A549 (cell line): ENCODE measurements at regions not wholly inside any gene's neighbourhood (a gene's known extent, or its start where the extent isn't known, plus 50 kb on each side); places are given as distances from the start of the nearest gene placed in this dataset.
A peak's percentile ranks its signal among the peaks of the same experiment; 100 is the strongest.

Source experiments
- ATAC-seq, 2 experiments: fragments of 200-7000 bp in 1 of 2; fragments of >200 bp in 1 of 2; cut with Nextera tagmentation in 1 of 2; cut with Tn5 transposase in 1 of 2; 3 replicates each; pipeline versions ENCODE4 v1.8.0 to v1.9.1; 2018 to 2020; ENCODE audit warnings: mild to moderate bottlenecking in 1 of 2, moderate library complexity in 1 of 2
- CTCF ChIA-PET: fragments of 300-600 bp; sonication (Branson Sonifier 250); formaldehyde crosslinking; extraction: SDS; loops from one replicate; lab custom pipeline; 2021; ENCODE audit warnings: antibody characterized with exemption, inconsistent platforms; lab: Yijun Ruan, JAX
- POLR2A ChIA-PET: fragments of 350-600 bp; formaldehyde crosslinking; extraction: SDS; loops from one replicate; lab custom pipeline; 2021; ENCODE audit warnings: antibody characterized with exemption, inconsistent platforms; lab: Yijun Ruan, JAX
- DNase-seq, 2 experiments: peaks; one replicate each; pipeline versions ENCODE4 v3.0.0 to v3.0.0-alpha.2; 2011 to 2016; ENCODE audit warnings: low read depth in 1 of 2, low spot score in 1 of 2
- FAIRE-seq: peaks from 2 replicates; lab custom pipeline; 2011; peaks lifted over from hg19 to GRCh38; lab: Jason Lieb, UNC
- H3K27ac ChIP-seq, 2 experiments: fragments of >200 bp; sonication (Bioruptor Twin); formaldehyde crosslinking; 3 replicates each; pipeline ENCODE4 v1.5.1; 2016 to 2017
- H3K4me1 ChIP-seq: fragments of >200 bp; sonication (Bioruptor Twin); formaldehyde crosslinking; 3 replicates; pipeline ENCODE4 v1.6.1; 2016
- H3K4me2 ChIP-seq: fragments of >200 bp; sonication (Bioruptor Twin); formaldehyde crosslinking; 3 replicates; pipeline ENCODE4 v1.6.1; 2016
- H3K4me3 ChIP-seq: fragments of >200 bp; sonication (Bioruptor Twin); formaldehyde crosslinking; 3 replicates; pipeline ENCODE4 v1.5.1; 2016
- H3K9me3 ChIP-seq: fragments of >200 bp; sonication (Bioruptor Twin); formaldehyde crosslinking; 3 replicates; pipeline ENCODE4 v1.6.1; 2016
- ATOH8 ChIP-seq: fragments of 250-450 bp; sonication (Bioruptor Pico); IDR thresholded peaks from 2 replicates; pipeline ENCODE4 v1.5.0; 2020; ENCODE audit warnings: low read depth, mild to moderate bottlenecking, moderate library complexity
- CEBPB ChIP-seq, 2 experiments: fragments of >200 bp in 1 of 2; sonication (Bioruptor Twin) in 1 of 2; formaldehyde crosslinking in 1 of 2; IDR thresholded peaks; 2 replicates each; pipeline ENCODE4 v1.6.1; 2012 to 2016
- EHF ChIP-seq: fragments of 250-450 bp; sonication (Bioruptor Pico); IDR thresholded peaks from 2 replicates; pipeline ENCODE4 v1.5.0; 2020; ENCODE audit warnings: mild to moderate bottlenecking
- EHMT2 ChIP-seq: fragments of 200-600 bp; sonication (generic); IDR thresholded peaks from 2 replicates; pipeline ENCODE4 v1.6.1; 2016; ENCODE audit warnings: antibody characterized with exemption, low read depth, mild to moderate bottlenecking, moderate library complexity
- EP300 ChIP-seq, 2 experiments: fragments of >200 bp; sonication (Bioruptor Twin); formaldehyde crosslinking; IDR thresholded peaks; 2 replicates in 1 of 2; 3 replicates in 1 of 2; pipeline ENCODE4 v1.6.1; 2016 to 2017
- ESRRA ChIP-seq: fragments of 150-350 bp; IDR thresholded peaks from 2 replicates; pipeline ENCODE4 v1.6.1; 2014; ENCODE audit warnings: mild to moderate bottlenecking, low read length, borderline replicate concordance
- GATA3 ChIP-seq: IDR thresholded peaks from 2 replicates; pipeline ENCODE4 v1.6.1; 2012; ENCODE audit warnings: borderline replicate concordance
- HOXB13 ChIP-seq: fragments of 250-450 bp; sonication (Bioruptor Pico); IDR thresholded peaks from 2 replicates; pipeline ENCODE4 v1.5.0; 2020; ENCODE audit warnings: low read depth, mild to moderate bottlenecking, moderate library complexity
- HOXB5 ChIP-seq: fragments of 250-450 bp; sonication (Bioruptor Pico); IDR thresholded peaks from 2 replicates; pipeline ENCODE4 v1.5.0; 2020; ENCODE audit warnings: mild to moderate bottlenecking, moderate library complexity
- JUNB ChIP-seq: fragments of >200 bp; sonication (Bioruptor Twin); formaldehyde crosslinking; IDR thresholded peaks from 2 replicates; pipeline ENCODE4 v1.6.1; 2016
- KDM1A ChIP-seq: fragments of 200-600 bp; sonication (generic); IDR thresholded peaks from 2 replicates; pipeline ENCODE4 v1.6.1; 2016; ENCODE audit warnings: low read depth, mild to moderate bottlenecking
- POLR2AphosphoS2 ChIP-seq: conservative IDR thresholded peaks from 2 replicates; pipeline ENCODE4 v1.6.1; 2012; ENCODE audit warnings: low read length, improper control_type of control experiment, inconsistent platforms
- RAD21 ChIP-seq, 2 experiments: fragments of >200 bp in 1 of 2; sonication (Bioruptor Twin) in 1 of 2; formaldehyde crosslinking in 1 of 2; IDR thresholded peaks in 1 of 2; conservative IDR thresholded peaks in 1 of 2; 2 replicates in 1 of 2; 3 replicates in 1 of 2; pipeline ENCODE4 v1.6.1; 2012 to 2018; ENCODE audit warnings: inconsistent platforms in 1 of 2
- RARB ChIP-seq: fragments of 250-450 bp; sonication (Bioruptor Pico); IDR thresholded peaks from 2 replicates; pipeline ENCODE4 v1.8.0; 2021; ENCODE audit warnings: mild to moderate bottlenecking, moderate library complexity
- SMC3 ChIP-seq: fragments of >200 bp; sonication (Bioruptor Twin); formaldehyde crosslinking; IDR thresholded peaks from 3 replicates; pipeline ENCODE4 v1.6.1; 2018; ENCODE audit warnings: inconsistent platforms
- SREBF2 ChIP-seq: fragments of 450-650 bp; IDR thresholded peaks from 2 replicates; pipeline ENCODE4 v1.6.1; 2014; ENCODE audit warnings: mild to moderate bottlenecking, moderate library complexity
- TFCP2L1 ChIP-seq: fragments of 250-450 bp; sonication (Bioruptor Pico); IDR thresholded peaks from 2 replicates; pipeline ENCODE4 v1.5.0; 2021; ENCODE audit warnings: mild to moderate bottlenecking
- ZFP36 ChIP-seq: fragments of 450-650 bp; IDR thresholded peaks from 2 replicates; pipeline ENCODE4 v1.6.1; 2014; ENCODE audit warnings: borderline replicate concordance; ENCODE audit not compliant: partially characterized antibody
- WGBS: methylation state at CpG from one replicate; pipeline ENCODE4 v1.1.6; 2017; ENCODE audit errors: missing lambda C conversion rate; 5-methylcytosine and 5-hydroxymethylcytosine counted together
- TF ChIP-seq, protein P1 (sequence below): IDR thresholded peaks from 2 replicates; pipeline ENCODE4 v1.6.1; 2012
- TF ChIP-seq, protein P2 (sequence below): fragments of >200 bp; sonication (Bioruptor Twin); formaldehyde crosslinking; IDR thresholded peaks from 3 replicates; pipeline ENCODE4 v1.5.1; 2016

GRCh38 chrX:101803451-101803850 lies 128.4 kb downstream of the ZMAT1 start:
- H3K4me1 ChIP-seq = no peaks in the 10 kb centered on the region
- POLR2A ChIA-PET = no interaction called here
- WGBS = 0% methylated on average over 2 of the region's 2 CpGs
- ATAC-seq (no peak), FAIRE-seq (peak; percentile 73), DNase-seq (peak in 1 of 2 experiments; percentile 3)
- no peak overlapping the region for H3K4me2 ChIP-seq
- TF ChIP-seq HOXB5 (no peak), RAD21 (conservative IDR thresholded peaks at IDR 0.05 in 1 of 2, IDR thresholded peaks at IDR 0.05 in 1 of 2) (peak; percentile 36 to 41; a peak in 3 of 5 replicates), ESRRA (no peak), SMC3 (0 out of 3 replicates have a peak, but pooled peaks have one; percentile 18)
- TF ChIP-seq, protein P1, sequence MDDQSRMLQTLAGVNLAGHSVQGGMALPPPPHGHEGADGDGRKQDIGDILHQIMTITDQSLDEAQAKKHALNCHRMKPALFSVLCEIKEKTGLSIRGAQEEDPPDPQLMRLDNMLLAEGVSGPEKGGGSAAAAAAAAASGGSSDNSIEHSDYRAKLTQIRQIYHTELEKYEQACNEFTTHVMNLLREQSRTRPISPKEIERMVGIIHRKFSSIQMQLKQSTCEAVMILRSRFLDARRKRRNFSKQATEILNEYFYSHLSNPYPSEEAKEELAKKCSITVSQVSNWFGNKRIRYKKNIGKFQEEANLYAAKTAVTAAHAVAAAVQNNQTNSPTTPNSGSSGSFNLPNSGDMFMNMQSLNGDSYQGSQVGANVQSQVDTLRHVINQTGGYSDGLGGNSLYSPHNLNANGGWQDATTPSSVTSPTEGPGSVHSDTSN = no peak
- TF ChIP-seq, protein P2, sequence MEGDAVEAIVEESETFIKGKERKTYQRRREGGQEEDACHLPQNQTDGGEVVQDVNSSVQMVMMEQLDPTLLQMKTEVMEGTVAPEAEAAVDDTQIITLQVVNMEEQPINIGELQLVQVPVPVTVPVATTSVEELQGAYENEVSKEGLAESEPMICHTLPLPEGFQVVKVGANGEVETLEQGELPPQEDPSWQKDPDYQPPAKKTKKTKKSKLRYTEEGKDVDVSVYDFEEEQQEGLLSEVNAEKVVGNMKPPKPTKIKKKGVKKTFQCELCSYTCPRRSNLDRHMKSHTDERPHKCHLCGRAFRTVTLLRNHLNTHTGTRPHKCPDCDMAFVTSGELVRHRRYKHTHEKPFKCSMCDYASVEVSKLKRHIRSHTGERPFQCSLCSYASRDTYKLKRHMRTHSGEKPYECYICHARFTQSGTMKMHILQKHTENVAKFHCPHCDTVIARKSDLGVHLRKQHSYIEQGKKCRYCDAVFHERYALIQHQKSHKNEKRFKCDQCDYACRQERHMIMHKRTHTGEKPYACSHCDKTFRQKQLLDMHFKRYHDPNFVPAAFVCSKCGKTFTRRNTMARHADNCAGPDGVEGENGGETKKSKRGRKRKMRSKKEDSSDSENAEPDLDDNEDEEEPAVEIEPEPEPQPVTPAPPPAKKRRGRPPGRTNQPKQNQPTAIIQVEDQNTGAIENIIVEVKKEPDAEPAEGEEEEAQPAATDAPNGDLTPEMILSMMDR = peak; percentile 27
- no peak overlapping the region for H3K27ac ChIP-seq
- no peaks in the 10 kb centered on the region for H3K9me3 ChIP-seq
- H3K4me3 ChIP-seq = no peak overlapping the region
- CTCF ChIA-PET = interaction anchor here (0.5 to 2.0 kb wide), 4 partner anchors 210 to 901 kb away, joined by 3 to 5 read pairs (median 3); no protein-coding TSS in a partner anchor

- peak; percentile 100 for ATAC-seq
- peak; percentile 99 for FAIRE-seq
- TF ChIP-seq SMC3 (peak; percentile 72), ATOH8 (no peak), KDM1A (no peak), RAD21 (conservative IDR thresholded peaks at IDR 0.05 in 1 of 2, IDR thresholded peaks at IDR 0.05 in 1 of 2) (peak; percentile 49 to 54)
- TF ChIP-seq, protein P2 = peak; percentile 61
- TF ChIP-seq, protein P1 = 0 out of 2 replicates have a peak, but pooled peaks have one; percentile 35
- ChIA-PET CTCF (interaction anchor here (0.8 to 1.2 kb wide), 4 partner anchors 202 to 382 kb away, joined by 3 to 5 read pairs (median 4); no protein-coding TSS in a partner anchor), POLR2A (no interaction called here)
- 0% methylated on average over 2 of the region's 3 CpGs for WGBS
- peak overlapping the region; percentile 31; the same call in 2 of the 3 replicates for H3K4me3 ChIP-seq
- H3K27ac ChIP-seq = no peak overlapping the region
- peak overlapping the region; percentile 51 for H3K4me2 ChIP-seq
- no peaks in the 10 kb centered on the region for H3K4me1 ChIP-seq
- peak; percentile 51 to 86 for DNase-seq
- no peaks in the 10 kb centered on the region for H3K9me3 ChIP-seq
These were observed 132.4 kb downstream of the ZMAT1 start for GRCh38 chrX:101799387-101799786.

DNA sequence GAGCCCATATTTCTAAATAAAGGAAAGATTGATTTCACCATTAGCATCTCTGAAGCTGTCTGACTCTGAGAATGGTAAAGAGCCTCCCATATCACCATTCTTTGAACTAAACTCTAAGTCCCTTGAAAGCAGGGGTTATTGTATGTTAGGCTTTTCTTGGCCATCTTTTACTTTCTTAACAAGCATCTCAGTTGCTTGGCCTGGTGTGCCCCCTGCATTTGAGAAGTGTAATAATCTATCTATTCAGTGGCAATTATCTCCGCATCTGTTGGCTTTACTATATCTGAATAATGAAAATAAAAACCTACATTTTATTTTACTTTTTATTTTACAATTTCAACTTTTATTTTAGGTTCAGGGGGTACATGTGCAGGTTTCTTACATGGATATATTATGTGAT lies 128.3 kb upstream of the ARMCX2 start:
- 91% methylated on average over 1 of the region's 1 CpG for WGBS

More for the DNA sequence above, 128.3 kb upstream of the ARMCX2 start:
- CTCF ChIA-PET = no interaction called here
- no peak for ATAC-seq
- H3K9me3 ChIP-seq = no peaks in the 10 kb centered on the region
- POLR2A ChIA-PET = no interaction called here
- TF ChIP-seq EHF (CRISPR knock-in tag) (no peak), SREBF2 (no peak), POLR2AphosphoS2 (no peak), HOXB13 (CRISPR knock-in tag) (no peak), ZFP36 (no peak), EHMT2 (no peak), GATA3 (no peak), JUNB (no peak), CEBPB (IDR thresholded peaks at IDR 0.05) (no peak), TFCP2L1 (CRISPR knock-in tag) (no peak), RARB (CRISPR knock-in tag) (no peak), EP300 (IDR thresholded peaks at IDR 0.05) (no peak)
- TF ChIP-seq, all 56 proteins: peak for 0
- FAIRE-seq = no peak
- Histone ChIP-seq H3K4me2 (no peak overlapping the region), H3K4me1 (no peaks in the 10 kb centered on the region), H3K27ac (no peak overlapping the region), H3K4me3 (no peak overlapping the region)
- peak in 1 of 2 experiments; percentile 3 for DNase-seq
